BLaER1 (cell line): ENCODE measurements at regions not wholly inside any gene's neighbourhood (a gene's known extent, or its start where the extent isn't known, plus 50 kb on each side); places are given as distances from the start of the nearest gene placed in this dataset.
"Not testable (repeated sequence)": the region's sequence is repeated elsewhere in the genome, so short reads cannot be mapped to it uniquely, and the experiment has no call there.

Source experiments
- H3K27ac ChIP-seq: shearing (Covaris generic); formaldehyde crosslinking; 2 replicates; pipeline ENCODE4 v1.8.1; 2022
- H3K27me3 ChIP-seq: shearing (Covaris generic); formaldehyde crosslinking; 2 replicates; pipeline ENCODE4 v1.8.1; 2022
- H3K36me3 ChIP-seq: shearing (Covaris generic); formaldehyde crosslinking; 2 replicates; pipeline ENCODE4 v1.8.1; 2022
- H3K4me1 ChIP-seq: shearing (Covaris generic); formaldehyde crosslinking; 2 replicates; pipeline ENCODE4 v1.8.1; 2022
- H3K4me2 ChIP-seq: shearing (Covaris generic); formaldehyde crosslinking; 2 replicates; pipeline ENCODE4 v1.8.1; 2022
- H3K4me3 ChIP-seq: shearing (Covaris generic); formaldehyde crosslinking; 2 replicates; pipeline ENCODE4 v1.8.1; 2022
- H3K9ac ChIP-seq: shearing (Covaris generic); formaldehyde crosslinking; 2 replicates; pipeline ENCODE4 v1.8.1; 2022
- H3K9me3 ChIP-seq: shearing (Covaris generic); formaldehyde crosslinking; 2 replicates; pipeline ENCODE4 v1.8.1; 2022
- H4K20me1 ChIP-seq: shearing (Covaris generic); formaldehyde crosslinking; 2 replicates; pipeline ENCODE4 v1.8.1; 2022
- Cebpa-rat ChIP-seq: shearing (Covaris generic); IDR thresholded peaks from 2 replicates; pipeline ENCODE4 v1.8.1; 2022

DNA sequence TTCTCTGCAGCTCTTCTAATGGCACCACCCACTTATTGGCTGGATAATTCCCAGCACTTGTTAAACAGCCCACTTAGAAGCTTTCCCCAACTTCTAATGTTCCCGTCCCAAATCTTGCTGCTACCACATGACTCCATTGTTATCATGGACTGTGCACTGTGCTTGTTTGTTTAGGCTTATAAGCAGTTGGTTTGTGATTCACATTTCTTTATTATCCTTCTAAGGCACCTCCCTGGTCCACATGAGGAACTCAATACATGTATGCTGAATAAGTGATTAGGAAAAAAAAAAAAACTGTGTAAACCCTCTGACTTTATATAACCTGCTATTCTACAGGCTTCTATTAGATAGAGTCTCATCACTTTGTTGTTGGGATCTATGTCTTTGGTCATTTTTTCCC, 311.7 kb upstream of the CHRNA7 start:
- not testable (repeated sequence) for H3K36me3 ChIP-seq, H3K4me1 ChIP-seq, H3K27ac ChIP-seq, H3K4me3 ChIP-seq, H4K20me1 ChIP-seq, H3K27me3 ChIP-seq, H3K9me3 ChIP-seq, H3K9ac ChIP-seq, H3K4me2 ChIP-seq

DNA sequence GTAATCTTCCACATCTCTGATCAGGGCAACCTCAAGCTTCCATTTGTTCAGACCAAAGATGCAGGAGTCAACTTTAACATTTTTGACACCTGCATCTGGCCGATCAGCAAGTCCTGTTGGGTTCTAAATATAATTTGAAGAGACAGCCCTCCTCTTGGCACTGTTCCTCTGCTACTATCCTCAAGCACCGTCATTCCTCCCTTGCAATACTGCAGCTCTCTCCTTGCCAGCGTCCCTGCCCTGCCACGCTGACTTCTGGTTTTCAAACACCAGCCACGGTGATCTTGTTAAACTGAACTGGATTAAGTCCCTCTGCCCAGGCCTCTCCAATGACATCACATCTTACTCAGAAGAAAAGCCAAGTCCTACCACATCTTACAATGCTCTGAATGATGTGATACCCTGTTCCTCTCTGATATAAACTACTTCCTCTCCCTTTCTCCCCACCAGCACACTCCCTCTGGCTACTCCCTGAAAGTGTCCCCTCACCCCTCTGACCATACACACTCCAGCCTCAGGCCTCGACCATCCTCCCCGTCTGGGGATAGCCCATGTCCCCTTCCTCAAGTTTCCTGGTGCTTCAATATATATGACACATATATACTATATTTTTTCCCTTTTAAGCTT, 310.8 kb upstream of the CHRNA7 start:
- not testable (repeated sequence) for H3K9ac ChIP-seq, H4K20me1 ChIP-seq, H3K36me3 ChIP-seq, H3K4me3 ChIP-seq, H3K4me1 ChIP-seq, H3K4me2 ChIP-seq, H3K27ac ChIP-seq, H3K27me3 ChIP-seq, H3K9me3 ChIP-seq

DNA sequence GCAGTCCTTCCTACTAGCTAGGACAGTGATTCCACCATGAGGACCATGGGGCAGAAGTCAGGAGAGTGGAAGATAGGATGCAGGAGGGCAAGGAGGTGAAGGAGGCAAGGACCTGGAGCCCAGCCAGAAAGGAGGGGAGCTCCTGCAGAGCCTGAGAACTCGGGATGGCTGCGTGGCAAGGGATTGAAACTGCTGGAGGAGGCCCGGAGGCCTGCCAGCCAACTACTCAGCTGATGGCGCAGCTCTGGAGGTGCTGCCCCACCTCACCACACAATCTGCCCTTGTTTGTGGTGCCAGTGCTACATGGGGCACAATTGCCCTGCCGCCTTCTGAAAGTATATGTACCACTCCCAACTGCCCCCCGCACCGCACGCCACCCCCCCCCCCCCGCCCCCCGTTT, 307.3 kb upstream of the CHRNA7 start:
- not testable (repeated sequence) for H3K4me1 ChIP-seq, H3K4me2 ChIP-seq, H3K27me3 ChIP-seq, H3K27ac ChIP-seq, H3K36me3 ChIP-seq, H3K9me3 ChIP-seq, H3K9ac ChIP-seq, H4K20me1 ChIP-seq, H3K4me3 ChIP-seq

DNA sequence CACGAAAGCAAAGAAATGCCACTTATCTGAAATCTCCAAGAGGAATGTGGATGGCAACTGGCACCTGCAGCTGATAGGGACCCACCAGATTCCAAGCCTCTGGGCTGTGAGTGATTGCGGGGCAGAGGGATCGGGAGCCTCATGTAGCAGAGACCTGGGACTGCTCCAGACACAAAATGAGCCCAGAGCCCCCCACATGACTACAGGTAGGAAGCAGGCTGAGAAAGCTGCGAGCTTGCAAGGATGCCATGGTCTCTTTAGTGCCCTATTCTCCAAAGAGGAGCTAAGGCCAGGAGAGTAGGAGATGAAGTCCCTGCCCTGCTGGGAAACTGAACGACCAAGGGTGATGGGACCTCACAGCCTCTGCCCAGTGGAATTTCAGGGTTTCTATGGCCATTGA, 305.4 kb upstream of the CHRNA7 start:
- not testable (repeated sequence) for H3K4me2 ChIP-seq, H3K27me3 ChIP-seq, H3K4me3 ChIP-seq, H3K9me3 ChIP-seq, H3K36me3 ChIP-seq, H4K20me1 ChIP-seq, H3K9ac ChIP-seq, H3K4me1 ChIP-seq, H3K27ac ChIP-seq

DNA sequence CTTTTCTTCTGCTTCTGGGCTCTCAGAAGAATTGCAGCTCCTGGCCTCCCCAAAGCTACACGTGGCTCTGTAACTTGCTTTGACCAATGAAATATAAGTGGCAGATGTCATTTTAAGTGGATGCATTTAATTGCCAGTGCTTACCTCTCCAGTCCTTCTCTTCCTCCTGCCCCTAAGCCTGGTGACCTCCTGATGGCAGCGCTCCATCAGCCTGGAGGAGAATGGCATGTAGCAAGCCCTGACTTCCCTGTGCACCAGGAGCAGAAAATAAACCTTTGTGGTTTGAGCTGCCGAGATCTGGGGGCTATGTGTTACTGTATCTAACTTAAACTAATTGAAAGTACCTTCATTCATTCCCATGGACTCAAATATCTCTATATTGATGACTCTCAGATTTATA, 304.7 kb upstream of the CHRNA7 start:
- not testable (repeated sequence) for H3K9ac ChIP-seq, H3K27ac ChIP-seq, H3K27me3 ChIP-seq, H3K36me3 ChIP-seq, H4K20me1 ChIP-seq, H3K4me2 ChIP-seq, H3K9me3 ChIP-seq, H3K4me3 ChIP-seq, H3K4me1 ChIP-seq

DNA sequence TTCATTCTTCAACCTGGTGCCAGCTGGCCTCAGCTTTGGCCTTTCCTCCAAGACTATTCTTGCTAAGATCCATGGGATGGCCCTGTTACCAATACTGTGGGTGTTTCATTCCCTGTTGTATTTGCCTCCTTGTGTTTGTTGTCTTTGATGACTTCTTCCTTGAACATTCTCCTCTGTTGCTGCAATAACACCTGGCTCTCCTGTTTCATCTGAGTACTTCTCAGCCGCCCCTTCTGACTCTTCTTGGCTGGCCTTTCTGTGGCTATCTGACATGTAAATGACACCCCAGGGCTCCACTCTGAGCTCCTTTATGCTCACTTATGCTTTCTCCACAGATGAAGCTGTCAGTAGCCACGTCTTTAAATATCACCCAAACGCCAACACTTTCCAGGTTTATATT, 302.7 kb upstream of the CHRNA7 start:
- H3K4me1 ChIP-seq, result no peaks in the 10 kb centered on the region
- H3K9ac ChIP-seq, result no peak overlapping the region
- H3K27me3 ChIP-seq, result no peaks in the 10 kb centered on the region
- H3K27ac ChIP-seq, result no peak overlapping the region
- no peak overlapping the region for H3K4me2 ChIP-seq
- no peaks in the 10 kb centered on the region for H3K9me3 ChIP-seq
- no peaks in the 10 kb centered on the region for H3K36me3 ChIP-seq
- no peak overlapping the region for H3K4me3 ChIP-seq
- H4K20me1 ChIP-seq, result no peaks in the 10 kb centered on the region
- no peak for TF ChIP-seq Cebpa-rat

DNA sequence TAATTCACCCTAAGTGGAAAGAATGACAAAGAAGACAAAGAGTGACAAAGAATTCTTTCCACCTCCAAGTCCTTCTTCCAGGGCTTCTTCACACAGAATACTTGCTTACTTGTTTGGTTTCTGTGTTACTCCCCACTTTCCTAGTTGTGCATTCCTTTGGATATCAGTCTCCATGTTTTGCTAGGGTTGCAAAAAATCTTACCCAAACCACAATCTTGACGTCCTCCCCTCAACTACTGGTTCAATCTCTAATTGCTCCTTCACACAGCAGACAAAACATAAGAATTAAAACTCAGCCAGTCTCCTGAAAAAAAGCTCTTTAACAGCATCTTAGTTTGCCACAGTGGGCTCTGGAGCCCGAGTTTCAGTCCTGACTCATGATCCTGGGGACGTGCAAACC, 297.6 kb upstream of the CHRNA7 start:
- no peaks in the 10 kb centered on the region for H3K36me3 ChIP-seq
- H3K27me3 ChIP-seq, result no peaks in the 10 kb centered on the region

DNA sequence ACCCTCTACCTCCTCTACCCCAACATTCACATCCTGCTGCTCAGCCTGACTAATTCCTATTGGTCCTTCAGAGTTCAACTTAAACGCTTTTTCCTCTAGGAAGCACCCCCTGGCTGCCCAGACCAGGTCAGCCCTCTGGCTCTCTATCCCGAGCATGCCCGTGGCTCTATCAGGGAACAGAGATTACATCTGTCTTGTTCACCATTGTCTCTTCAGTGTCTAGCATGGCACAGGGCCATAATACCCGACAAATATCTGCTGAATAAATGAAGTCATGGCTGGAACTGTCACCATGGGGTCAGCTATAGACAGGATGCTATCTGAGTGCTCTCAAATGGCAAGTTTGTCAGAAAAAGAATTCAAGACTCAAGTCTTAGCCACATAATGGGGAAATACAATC, 296.9 kb upstream of the CHRNA7 start:
- Histone ChIP-seq H3K4me2 (no peak overlapping the region), H3K9ac (no peak overlapping the region), H3K4me3 (no peak overlapping the region), H3K27ac (no peak overlapping the region), H4K20me1 (no peaks in the 10 kb centered on the region), H3K27me3 (no peaks in the 10 kb centered on the region), H3K36me3 (no peaks in the 10 kb centered on the region), H3K9me3 (peaks cover 11% of the 10 kb centered on the region; the same call in 1 of the 2 replicates), H3K4me1 (no peaks in the 10 kb centered on the region)
- no peak for TF ChIP-seq Cebpa-rat

More for the DNA sequence above, 297.6 kb upstream of the CHRNA7 start:
- Histone ChIP-seq H3K4me1 (no peaks in the 10 kb centered on the region), H3K4me2 (no peak overlapping the region), H4K20me1 (no peaks in the 10 kb centered on the region), H3K27ac (no peak overlapping the region), H3K9me3 (peaks cover 11% of the 10 kb centered on the region; the same call in 1 of the 2 replicates), H3K9ac (no peak overlapping the region), H3K4me3 (no peak overlapping the region)
- no peak for TF ChIP-seq Cebpa-rat

DNA sequence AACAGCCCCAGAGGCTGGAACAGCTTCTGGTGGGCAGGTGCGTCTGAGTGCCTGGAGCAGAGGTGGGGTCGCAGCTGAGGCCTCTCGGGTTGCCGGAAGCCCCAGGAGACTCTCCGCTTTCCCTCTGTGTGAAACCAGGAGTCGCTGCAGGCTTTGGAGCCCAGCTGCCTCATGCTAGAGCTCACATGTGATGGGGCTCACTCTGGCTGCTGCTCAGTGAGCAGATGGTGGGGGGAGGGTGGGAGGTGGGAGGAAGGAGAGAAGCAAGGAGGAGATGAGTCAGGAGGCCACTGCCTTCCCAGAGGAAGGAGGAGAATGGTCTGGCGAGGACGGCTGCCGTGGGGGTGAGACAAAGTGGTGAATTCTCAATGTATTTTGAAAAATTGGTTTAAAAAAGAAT, 290.1 kb upstream of the CHRNA7 start:
- H3K9ac ChIP-seq, result no peak overlapping the region
- no peaks in the 10 kb centered on the region for H3K4me1 ChIP-seq
- no peaks in the 10 kb centered on the region for H3K36me3 ChIP-seq
- no peak overlapping the region for H3K4me3 ChIP-seq
- H3K9me3 ChIP-seq, result peaks cover 9% of the 10 kb centered on the region; the same call in 1 of the 2 replicates
- no peaks in the 10 kb centered on the region for H3K27me3 ChIP-seq
- TF ChIP-seq Cebpa-rat, result no peak
- no peak overlapping the region for H3K4me2 ChIP-seq
- H3K27ac ChIP-seq, result no peak overlapping the region
- H4K20me1 ChIP-seq, result no peaks in the 10 kb centered on the region

DNA sequence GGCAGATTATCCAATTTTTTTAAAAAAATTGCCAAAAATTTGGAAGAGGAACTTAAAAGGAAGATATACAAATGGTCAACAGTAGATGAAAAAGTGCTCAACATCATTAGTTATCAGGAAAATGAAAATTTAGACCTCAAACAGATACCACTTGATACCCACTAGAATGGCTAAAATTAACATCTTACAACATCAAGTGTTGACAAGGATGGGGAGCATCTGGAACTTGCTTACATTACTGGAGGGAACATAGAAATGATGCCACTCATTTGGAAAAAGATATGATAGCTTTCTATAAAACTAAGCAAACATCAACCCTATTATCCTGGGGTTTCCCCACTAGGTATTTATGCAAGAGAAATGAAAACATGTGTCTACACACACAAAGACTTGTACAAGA, 284.5 kb upstream of the CHRNA7 start:
- Histone ChIP-seq H4K20me1 (no peaks in the 10 kb centered on the region), H3K27me3 (no peaks in the 10 kb centered on the region), H3K4me3 (no peak overlapping the region), H3K9me3 (peaks cover 8% of the 10 kb centered on the region; the same call in 1 of the 2 replicates), H3K4me2 (no peak overlapping the region), H3K27ac (no peak overlapping the region), H3K9ac (no peak overlapping the region), H3K4me1 (no peaks in the 10 kb centered on the region), H3K36me3 (no peaks in the 10 kb centered on the region)
- no peak for TF ChIP-seq Cebpa-rat

DNA sequence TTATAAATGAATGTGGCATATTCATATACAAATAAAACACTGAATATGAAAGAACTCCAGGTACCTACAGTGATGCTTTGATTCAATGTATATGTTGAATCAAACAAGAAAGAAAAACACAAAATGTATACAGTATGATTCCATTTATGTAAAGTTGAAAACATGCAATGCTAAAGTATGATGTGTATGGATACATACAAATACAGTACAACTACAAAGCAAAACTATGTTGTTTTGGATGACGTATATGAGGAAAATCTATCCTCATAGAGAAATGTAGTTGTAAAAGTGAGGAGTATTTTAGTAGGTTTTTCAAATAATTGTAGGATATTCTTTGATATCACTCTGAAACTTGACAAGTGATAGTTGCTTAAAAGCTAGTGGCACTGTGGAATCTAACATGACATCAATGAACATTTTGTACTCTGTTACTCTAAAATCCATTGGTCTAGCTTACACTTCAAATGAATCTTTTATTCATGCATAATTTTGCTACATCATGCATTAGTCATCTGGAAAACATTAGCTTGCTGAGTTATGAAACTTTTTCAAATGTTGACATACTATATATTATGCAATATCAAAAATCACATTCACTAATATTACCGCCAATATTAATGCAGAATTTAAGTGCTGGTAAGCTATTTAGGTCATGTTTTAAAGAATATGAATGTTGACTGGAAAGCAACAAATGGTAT, 278.1 kb upstream of the CHRNA7 start:
- Histone ChIP-seq H3K27me3 (no peaks in the 10 kb centered on the region), H3K9me3 (no peaks in the 10 kb centered on the region), H3K4me3 (no peak overlapping the region), H3K9ac (no peak overlapping the region), H3K27ac (no peak overlapping the region), H3K36me3 (no peaks in the 10 kb centered on the region), H3K4me1 (no peaks in the 10 kb centered on the region), H4K20me1 (no peaks in the 10 kb centered on the region), H3K4me2 (no peak overlapping the region)
- TF ChIP-seq Cebpa-rat, result no peak
